ENCODE measurements at regions not wholly inside any gene's neighbourhood (a gene's known extent, or its start where the extent isn't known, plus 50 kb on each side); places are given as distances from the start of the nearest gene placed in this dataset.

- TF ChIP-seq, protein P1, sequence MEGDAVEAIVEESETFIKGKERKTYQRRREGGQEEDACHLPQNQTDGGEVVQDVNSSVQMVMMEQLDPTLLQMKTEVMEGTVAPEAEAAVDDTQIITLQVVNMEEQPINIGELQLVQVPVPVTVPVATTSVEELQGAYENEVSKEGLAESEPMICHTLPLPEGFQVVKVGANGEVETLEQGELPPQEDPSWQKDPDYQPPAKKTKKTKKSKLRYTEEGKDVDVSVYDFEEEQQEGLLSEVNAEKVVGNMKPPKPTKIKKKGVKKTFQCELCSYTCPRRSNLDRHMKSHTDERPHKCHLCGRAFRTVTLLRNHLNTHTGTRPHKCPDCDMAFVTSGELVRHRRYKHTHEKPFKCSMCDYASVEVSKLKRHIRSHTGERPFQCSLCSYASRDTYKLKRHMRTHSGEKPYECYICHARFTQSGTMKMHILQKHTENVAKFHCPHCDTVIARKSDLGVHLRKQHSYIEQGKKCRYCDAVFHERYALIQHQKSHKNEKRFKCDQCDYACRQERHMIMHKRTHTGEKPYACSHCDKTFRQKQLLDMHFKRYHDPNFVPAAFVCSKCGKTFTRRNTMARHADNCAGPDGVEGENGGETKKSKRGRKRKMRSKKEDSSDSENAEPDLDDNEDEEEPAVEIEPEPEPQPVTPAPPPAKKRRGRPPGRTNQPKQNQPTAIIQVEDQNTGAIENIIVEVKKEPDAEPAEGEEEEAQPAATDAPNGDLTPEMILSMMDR (CRISPR knock-in tag; IDR thresholded peaks at IDR 0.05) = no peak
- TF ChIP-seq NCOA5 (CRISPR knock-in tag; IDR thresholded peaks at IDR 0.05) = no peak
- TF ChIP-seq SMC3 (IDR thresholded peaks at IDR 0.05; ENCODE audit: low read length) = no peak
- TF ChIP-seq CEBPB (IDR thresholded peaks at IDR 0.05; ENCODE audit: borderline replicate concordance, low read depth, low read length) = no peak
- TF ChIP-seq EP300 (IDR thresholded peaks at IDR 0.05; ENCODE audit: low read depth in 2 of 2, low read length in 2 of 2) = no peak
- no peak for TF ChIP-seq EP300 (CRISPR knock-in tag; IDR thresholded peaks at IDR 0.05; ENCODE audit: borderline replicate concordance)
- TF ChIP-seq LBX2 (CRISPR knock-in tag; IDR thresholded peaks at IDR 0.05; ENCODE audit: borderline replicate concordance) = no peak
- no peak for TF ChIP-seq GABPA (IDR thresholded peaks at IDR 0.05; ENCODE audit: low read depth, low read length)
- no peak for TF ChIP-seq GABPA (CRISPR knock-in tag; IDR thresholded peaks at IDR 0.05; ENCODE audit: low read depth)
- no peak for TF ChIP-seq ZBTB33 (CRISPR knock-in tag; IDR thresholded peaks at IDR 0.05)
- no peak for TF ChIP-seq CEBPG (CRISPR knock-in tag; IDR thresholded peaks at IDR 0.05)
- TF ChIP-seq EZH2 (conservative IDR thresholded peaks at IDR 0.05; ENCODE audit: low read depth, low read length) = no peak
- TF ChIP-seq, protein P2, sequence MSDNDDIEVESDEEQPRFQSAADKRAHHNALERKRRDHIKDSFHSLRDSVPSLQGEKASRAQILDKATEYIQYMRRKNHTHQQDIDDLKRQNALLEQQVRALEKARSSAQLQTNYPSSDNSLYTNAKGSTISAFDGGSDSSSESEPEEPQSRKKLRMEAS (IDR thresholded peaks at IDR 0.05) = no peak
Observed at GRCh38 chr5:168131519-168131918, 159.9 kb upstream of the WWC1 start.
